Motor neuron (in vitro differentiated cells): ENCODE measurements at regions not wholly inside any gene's neighbourhood (a gene's known extent, or its start where the extent isn't known, plus 50 kb on each side); places are given as distances from the start of the nearest gene placed in this dataset.

ENCODE experiments used
- ATAC-seq, 8 experiments: fragments of 200-7000 bp; cut with Tn5 transposase; replicated peaks in 6 of 8; 2 replicates each; pipeline ENCODE4 v1.8.0; 2021; ENCODE audit warnings: mild to moderate bottlenecking in 8 of 8, moderate library complexity in 8 of 8
- H3K27ac ChIP-seq, 2 donors: fragments of 250-450 bp; sonication (Bioruptor Pico); 2 replicates each; pipeline ENCODE4 v1.9.0; 2021; ENCODE audit warnings: antibody characterized with exemption in 2 of 2, mild to moderate bottlenecking in 2 of 2, moderate library complexity in 1 of 2
- H3K4me1 ChIP-seq, 2 donors: fragments of 250-450 bp; sonication (Bioruptor Pico); replicated peaks in 1 of 2; 2 replicates each; pipeline ENCODE4 v1.6.1; 2021; ENCODE audit warnings: antibody characterized with exemption in 2 of 2, mild to moderate bottlenecking in 2 of 2, moderate library complexity in 1 of 2
- H3K4me3 ChIP-seq, 5 donors: fragments of 250-450 bp; sonication (Bioruptor Pico); 2 replicates each; pipeline ENCODE4 v1.9.0; 2021; ENCODE audit warnings: antibody characterized with exemption in 5 of 5, mild to moderate bottlenecking in 5 of 5, moderate library complexity in 4 of 5
- WGBS, 10 experiments: fragments of 450-650 bp; shearing (Covaris generic); methylation state at CpG; one replicate each; pipeline ENCODE4 v1.0.0; 2022; 5-methylcytosine and 5-hydroxymethylcytosine counted together
- in situ Hi-C, 9 experiments: fragments of 400-800 bp; cut with MboI; loops; one replicate each; pipeline ENCODE4 v1.15.0; 2021; ENCODE audit warnings: low sequenced_read_pairs in 9 of 9, low pct_unique_long_range_greater_than_20kb in 2 of 9; ENCODE audit not compliant: unreplicated experiment in 9 of 9

DNA sequence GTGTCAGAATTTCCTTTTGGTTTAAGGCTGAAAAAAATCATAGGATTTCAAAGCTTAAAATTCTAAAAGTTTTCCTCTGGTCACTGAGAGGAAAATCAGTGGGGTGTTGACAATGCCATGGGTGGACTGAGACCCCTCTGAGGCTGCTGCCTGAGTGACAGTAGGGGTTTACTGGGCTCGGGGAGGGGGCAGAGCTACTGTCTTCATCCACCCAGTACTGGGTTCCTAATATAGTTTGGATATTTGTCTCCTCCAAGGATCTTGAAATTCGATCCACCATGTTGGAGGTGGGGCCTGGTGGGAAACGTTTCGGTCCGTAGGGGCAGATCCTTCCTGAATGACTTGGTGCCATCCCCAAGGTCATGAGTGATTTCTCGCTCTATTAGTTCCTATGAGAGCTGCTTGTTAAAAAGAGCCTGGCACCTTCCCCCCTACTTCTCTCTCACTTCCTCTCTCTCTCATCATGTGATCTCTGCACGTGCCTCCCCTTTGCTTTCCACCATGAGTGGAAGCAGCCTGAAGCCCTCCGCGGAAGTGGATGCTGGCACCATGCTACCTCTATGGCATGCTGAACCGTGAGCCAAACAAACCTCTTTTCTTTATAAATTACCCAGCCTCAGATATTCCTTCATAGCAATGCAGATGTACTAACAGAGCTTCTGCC lies 72.3 kb downstream of the MAP10 start:
- ATAC-seq = peak in 1 of 8 experiments; percentile 25
- WGBS, 10 experiments = 57 to 100% (median 83%) methylated on average over 1 to 10 of the region's 10 CpGs; no CpG with 5 or more reads in 1 of the 10 experiments

DNA sequence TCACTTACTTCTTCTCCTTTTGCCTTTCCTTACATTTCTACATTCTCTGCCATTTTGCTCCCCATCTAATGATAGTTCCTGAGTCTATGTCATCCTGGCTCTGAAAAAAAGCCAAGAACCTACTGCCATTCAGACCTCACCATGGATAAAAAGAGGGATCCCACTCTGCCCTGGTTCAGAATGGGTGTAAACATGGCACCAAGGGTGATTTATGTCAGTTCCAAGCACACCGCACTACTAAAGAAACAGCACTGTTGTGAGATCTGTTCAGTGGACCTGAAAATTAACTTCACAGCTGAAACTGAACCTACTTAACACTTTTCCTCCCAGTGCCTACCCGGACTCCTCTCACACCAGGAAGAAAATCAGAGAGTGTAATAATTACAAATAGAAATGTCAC lies 72.3 kb upstream of the NTPCR start:
- WGBS, 10 experiments = 0 to 100% (median 60%) methylated on average over 1 to 2 of the region's 2 CpGs; no CpG with 5 or more reads in 1 of the 10 experiments
- Histone ChIP-seq H3K27ac (no peak overlapping the region), H3K4me3 (no peak overlapping the region), H3K4me1 (peaks cover 0 to 4% of the 10 kb centered on the region in 2 donors)
- ATAC-seq = peak in 5 of 8 experiments; percentile 49 to 96 (median 75)
- in situ Hi-C loops = no loop called here

More for the DNA sequence above, 72.3 kb downstream of the MAP10 start:
- Histone ChIP-seq H3K4me1 (peaks cover 0 to 4% of the 10 kb centered on the region in 2 donors), H3K4me3 (no peak overlapping the region), H3K27ac (no peak overlapping the region)
- in situ Hi-C loops = no loop called here

- in situ Hi-C loops = no loop called here
- 20 to 78% (median 57%) methylated on average over 2 to 3 of the region's 3 CpGs; no CpG with 5 or more reads in 2 of the 10 experiments for WGBS, 10 experiments
- peak in 7 of 8 experiments; percentile 31 to 78 (median 64) for ATAC-seq
These were observed 70.1 kb upstream of the NTPCR start for GRCh38 chr1:232880354-232880753.

DNA sequence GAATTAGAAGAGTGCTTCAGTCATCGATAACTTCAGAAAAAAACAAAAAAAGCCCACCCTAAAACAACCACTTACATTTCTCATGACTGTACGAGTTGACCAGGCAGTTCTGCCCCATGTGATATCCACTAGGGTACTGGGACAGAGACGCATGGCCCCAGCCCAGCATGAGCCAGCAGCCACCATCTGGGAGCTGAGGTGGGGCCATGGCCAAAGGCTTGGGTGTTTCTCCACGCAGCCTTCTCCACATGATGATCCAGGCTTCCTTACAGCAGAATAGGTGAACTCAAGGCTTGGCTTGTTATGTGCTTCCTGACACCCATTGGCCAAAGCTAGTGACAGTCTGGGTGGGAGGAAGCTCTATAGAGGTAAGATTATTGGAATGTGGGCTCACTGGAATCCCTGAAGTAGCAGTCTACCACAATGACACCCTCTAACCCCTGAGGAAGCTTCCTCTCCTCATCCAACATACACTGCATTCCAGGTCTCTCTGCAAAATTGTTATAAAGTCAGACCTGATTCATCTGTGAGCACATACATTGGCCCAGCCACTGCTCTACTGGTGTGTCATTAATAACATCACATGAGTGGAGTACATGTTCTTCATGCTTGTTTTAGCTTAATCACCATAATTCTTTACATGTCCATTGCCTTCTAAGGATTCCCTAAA lies 66.3 kb upstream of the NTPCR start:
- 46 to 100% (median 75%) methylated on average over 1 to 4 of the region's 4 CpGs; no CpG with 5 or more reads in 2 of the 10 experiments for WGBS, 10 experiments
- ATAC-seq = peak in 2 of 8 experiments; percentile 36 to 95
- no peak overlapping the region for H3K27ac ChIP-seq
- no peak overlapping the region for H3K4me3 ChIP-seq
- H3K4me1 ChIP-seq = no peaks in the 10 kb centered on the region
- in situ Hi-C loops = no loop called here

More at GRCh38 chr1:232880354-232880753, 70.1 kb upstream of the NTPCR start:
- no peaks in the 10 kb centered on the region for H3K4me1 ChIP-seq
- no peak overlapping the region for H3K27ac ChIP-seq
- no peak overlapping the region for H3K4me3 ChIP-seq

GRCh38 chr1:232886271-232886670 lies 64.1 kb upstream of the NTPCR start:
- no peak overlapping the region for H3K4me3 ChIP-seq
- in situ Hi-C loops = no loop called here
- peaks cover 0 to 4% of the 10 kb centered on the region in 2 donors for H3K4me1 ChIP-seq
- ATAC-seq = no peak
- WGBS, 10 experiments = 0 to 95% (median 71%) methylated on average over 1 to 2 of the region's 2 CpGs; no CpG with 5 or more reads in 1 of the 10 experiments
- H3K27ac ChIP-seq = no peak overlapping the region

DNA sequence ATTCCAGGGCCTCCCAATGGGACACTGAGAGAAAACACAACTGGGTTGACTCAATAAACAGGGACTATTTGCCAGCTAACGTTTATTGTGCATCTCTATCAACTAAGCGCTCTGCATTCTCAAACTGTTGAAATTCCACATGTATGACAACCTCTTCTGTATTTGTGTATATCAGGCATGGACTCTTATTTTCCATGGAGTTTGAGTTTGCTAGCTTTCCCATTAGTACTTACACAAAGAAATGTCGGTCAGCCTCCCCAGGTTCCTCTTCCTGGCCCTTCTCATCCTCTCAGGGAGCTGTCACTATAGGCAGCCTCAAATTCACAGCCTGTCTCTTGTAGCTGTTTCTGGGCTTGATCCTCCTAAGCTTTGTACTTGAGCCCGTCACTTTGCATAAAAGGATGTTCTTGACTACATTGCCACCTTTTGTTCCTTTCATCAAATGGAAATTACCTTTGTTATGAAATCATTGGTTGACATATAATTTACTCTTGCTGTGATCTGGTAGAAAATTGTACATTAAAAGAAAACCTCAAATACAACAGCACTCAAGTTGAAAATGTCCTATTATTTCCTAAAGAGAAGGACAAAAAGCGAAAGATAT lies 60.0 kb upstream of the NTPCR start:
- Histone ChIP-seq H3K27ac (no peak overlapping the region), H3K4me3 (no peak overlapping the region), H3K4me1 (peaks cover 0 to 4% of the 10 kb centered on the region in 2 donors)
- 52 to 100% (median 79%) methylated on average over 2 to 5 of the region's 5 CpGs; no CpG with 5 or more reads in 1 of the 10 experiments for WGBS, 10 experiments
- in situ Hi-C loops = no loop called here
- peak in 1 of 8 experiments; percentile 32 for ATAC-seq

DNA sequence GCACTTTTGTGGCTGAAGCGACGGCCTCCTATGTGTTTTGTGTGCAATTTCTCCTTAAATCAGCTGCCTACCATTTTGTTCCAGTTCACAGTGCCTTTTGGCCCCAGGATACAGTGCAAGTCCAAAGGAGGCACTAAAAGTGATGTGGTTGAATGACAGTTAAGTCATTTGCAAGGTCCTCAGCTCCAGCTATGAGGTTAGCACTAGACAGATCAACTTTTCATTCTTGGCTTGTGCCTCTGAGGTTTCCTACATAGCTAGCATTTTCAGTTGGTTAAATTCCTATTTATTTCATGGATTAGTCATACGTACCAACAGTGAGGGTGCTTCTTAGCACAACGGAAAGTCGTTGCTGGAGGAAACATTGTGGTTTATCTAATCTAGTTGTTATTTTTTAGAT lies 59.3 kb upstream of the NTPCR start:
- Histone ChIP-seq H3K4me1 (peaks cover 0 to 4% of the 10 kb centered on the region in 2 donors), H3K4me3 (no peak overlapping the region), H3K27ac (no peak overlapping the region)
- WGBS, 10 experiments = 6 to 97% (median 90%) methylated on average over 3 to 5 of the region's 5 CpGs; no CpG with 5 or more reads in 3 of the 10 experiments
- in situ Hi-C loops = no loop called here
- peak in 1 of 8 experiments; percentile 16 for ATAC-seq

- Histone ChIP-seq H3K4me1 (peaks cover 0 to 4% of the 10 kb centered on the region in 2 donors), H3K27ac (no peak overlapping the region), H3K4me3 (no peak overlapping the region)
- in situ Hi-C loops = no loop called here
- 63 to 100% (median 86%) methylated on average over 2 to 6 of the region's 6 CpGs for WGBS, 10 experiments
- no peak for ATAC-seq
These were observed 58.6 kb upstream of the NTPCR start for GRCh38 chr1:232891656-232892317.

GRCh38 chr1:232893481-232894313 lies 56.7 kb upstream of the NTPCR start:
- in situ Hi-C loops = no loop called here
- no peak overlapping the region for H3K4me3 ChIP-seq
- 50 to 100% (median 73%) methylated on average over 1 to 4 of the region's 4 CpGs for WGBS, 10 experiments

DNA sequence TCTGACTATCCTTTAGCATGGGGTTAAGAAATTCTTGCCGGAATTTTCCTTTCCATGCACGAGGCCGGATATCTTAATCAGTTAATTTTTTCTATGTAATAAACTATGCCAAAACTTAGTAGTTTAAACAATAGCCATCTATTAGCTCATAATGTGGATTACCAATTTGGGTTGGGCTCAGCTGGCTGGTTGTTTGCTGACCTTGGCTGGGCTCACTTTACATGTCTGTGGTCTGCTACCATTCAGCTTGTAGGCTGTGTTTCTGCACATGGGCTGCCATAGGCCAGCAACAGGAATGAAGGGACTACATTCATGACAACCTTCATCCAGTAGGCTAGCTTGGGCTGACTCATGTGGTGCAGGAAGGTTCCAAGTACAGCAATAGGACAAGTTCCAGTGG lies 56.0 kb upstream of the NTPCR start:
- ATAC-seq = no peak
- 89 to 100% (median 92%) methylated on average over 2 to 3 of the region's 3 CpGs; no CpG with 5 or more reads in 3 of the 10 experiments for WGBS, 10 experiments
- H3K4me3 ChIP-seq = no peak overlapping the region
- no peak overlapping the region for H3K27ac ChIP-seq
- in situ Hi-C loops = no loop called here
- H3K4me1 ChIP-seq = peaks cover 0 to 4% of the 10 kb centered on the region in 2 donors

More at GRCh38 chr1:232893481-232894313, 56.7 kb upstream of the NTPCR start:
- peaks cover 0 to 4% of the 10 kb centered on the region in 2 donors for H3K4me1 ChIP-seq
- ATAC-seq = peak in 1 of 8 experiments; percentile 34
- no peak overlapping the region for H3K27ac ChIP-seq

- no peak overlapping the region for H3K4me3 ChIP-seq
- H3K4me1 ChIP-seq = no peaks in the 10 kb centered on the region
- WGBS, 10 experiments = 90 to 100% (median 93%) methylated on average over 2 to 6 of the region's 7 CpGs; no CpG with 5 or more reads in 7 of the 10 experiments
- ATAC-seq = no peak
- in situ Hi-C loops = no loop called here
- H3K27ac ChIP-seq = no peak overlapping the region
These were observed 52.4 kb upstream of the NTPCR start for GRCh38 chr1:232897949-232898465.

DNA sequence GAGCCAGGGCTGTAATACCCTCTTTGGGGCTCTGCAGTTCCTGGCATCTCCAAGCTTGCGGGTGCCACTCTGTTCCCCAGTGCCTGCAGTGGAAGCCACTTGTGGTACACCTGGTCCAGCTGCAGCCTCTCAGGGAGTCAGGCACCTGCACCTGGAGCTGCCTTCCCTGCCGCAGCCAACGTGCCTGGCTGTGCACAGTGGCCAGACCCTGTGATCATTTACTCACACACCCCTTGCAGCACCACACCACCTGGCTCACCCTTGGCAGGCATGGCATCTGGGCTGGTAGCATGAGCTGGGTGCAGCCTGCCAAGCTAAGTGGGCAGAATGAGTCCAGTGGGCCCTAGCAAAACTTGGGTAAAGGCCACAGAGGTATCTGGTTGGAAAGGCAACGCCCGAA lies 51.1 kb upstream of the NTPCR start:
- H3K27ac ChIP-seq = no peak overlapping the region
- no peaks in the 10 kb centered on the region for H3K4me1 ChIP-seq
- no peak overlapping the region for H3K4me3 ChIP-seq
- in situ Hi-C loops = no loop called here
- WGBS, 10 experiments = 79 to 100% (median 91%) methylated on average over 2 to 5 of the region's 5 CpGs; no CpG with 5 or more reads in 7 of the 10 experiments
- no peak for ATAC-seq
